Muscle layer of duodenum (tissue), 2 donors: ENCODE measurements at regions not wholly inside any gene's neighbourhood (a gene's known extent, or its start where the extent isn't known, plus 50 kb on each side); places are given as distances from the start of the nearest gene placed in this dataset.

Experiments used
- H3K27ac ChIP-seq: one replicate; pipeline ENCODE4 v1.7.0; 2013; ENCODE audit warnings: mild to moderate bottlenecking, low read length
- H3K27me3 ChIP-seq: one replicate; pipeline ENCODE4 v1.7.0; 2013; ENCODE audit warnings: low read depth, mild to moderate bottlenecking, control low read depth, low read length
- H3K36me3 ChIP-seq, 2 donors: one replicate each; pipeline ENCODE4 v1.7.0; 2013; ENCODE audit warnings: low read length in 2 of 2, control low read depth in 1 of 2, mild to moderate bottlenecking in 1 of 2; ENCODE audit not compliant: insufficient read depth in 2 of 2, control insufficient read depth in 1 of 2
- H3K4me1 ChIP-seq, 2 donors: one replicate each; pipeline ENCODE4 v1.7.0; 2013; ENCODE audit warnings: low read length in 2 of 2, mild to moderate bottlenecking in 2 of 2, control low read depth in 1 of 2, moderate library complexity in 1 of 2; ENCODE audit not compliant: insufficient read depth in 2 of 2, control insufficient read depth in 1 of 2
- H3K4me3 ChIP-seq, 2 donors: one replicate each; pipeline ENCODE4 v1.7.0; 2013; ENCODE audit warnings: low read length in 2 of 2, low read depth in 1 of 2, mild to moderate bottlenecking in 1 of 2
- H3K9me3 ChIP-seq, 2 donors: one replicate each; pipeline ENCODE4 v1.7.0; 2013; ENCODE audit warnings: low read length in 2 of 2, control low read depth in 1 of 2, mild to moderate bottlenecking in 1 of 2; ENCODE audit not compliant: control insufficient read depth in 1 of 2
- donor health status: healthy.

DNA sequence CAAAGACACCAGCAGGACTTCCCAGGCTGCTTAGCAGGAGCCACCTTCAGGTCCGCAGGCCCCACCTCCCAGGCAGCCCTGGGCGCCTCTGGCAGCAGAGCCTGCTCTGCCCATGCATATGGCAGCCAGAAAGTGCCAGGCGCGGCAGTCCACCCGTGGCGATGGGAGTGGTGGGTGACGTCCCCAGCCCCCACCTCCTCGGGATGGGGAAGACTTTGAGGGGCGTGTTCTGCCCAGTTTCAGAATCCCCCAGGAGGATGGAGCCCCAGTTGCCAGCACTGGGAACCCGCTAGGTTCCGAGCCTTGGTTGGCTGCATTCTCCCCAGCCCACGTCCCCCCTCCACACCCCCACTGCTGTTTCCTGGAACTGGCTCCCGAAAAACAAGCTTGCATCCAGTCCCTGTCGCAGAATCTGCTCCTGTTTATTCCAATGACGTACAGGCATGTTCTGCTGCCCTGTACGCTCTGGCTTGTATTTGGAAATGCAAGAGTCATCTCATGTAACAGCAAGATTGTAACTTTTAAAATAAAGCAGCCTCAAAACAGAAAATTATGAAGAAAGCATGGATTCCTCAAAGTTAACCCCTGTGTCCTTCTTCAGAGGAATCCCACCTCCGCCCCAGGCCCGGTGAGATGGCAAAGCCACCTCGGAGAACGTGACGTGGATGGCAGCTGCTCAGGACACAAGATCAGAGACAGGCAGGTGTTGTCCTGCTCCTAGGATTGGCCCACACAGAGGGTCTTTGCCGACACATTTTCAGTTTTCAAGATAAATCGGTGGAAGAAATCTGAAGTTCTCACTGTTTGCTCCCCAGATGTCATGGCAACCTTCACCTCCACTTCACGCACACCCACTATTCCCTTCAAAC is 87.8 kb upstream of the PPP2R2D start:
- Histone ChIP-seq H3K9me3 (no peaks in the 10 kb centered on the region), H3K27ac (no peak overlapping the region), H3K27me3 (peaks cover 4% of the 10 kb centered on the region), H3K36me3 (no peaks in the 10 kb centered on the region), H3K4me1 (no peaks in the 10 kb centered on the region), H3K4me3 (no peak overlapping the region)

DNA sequence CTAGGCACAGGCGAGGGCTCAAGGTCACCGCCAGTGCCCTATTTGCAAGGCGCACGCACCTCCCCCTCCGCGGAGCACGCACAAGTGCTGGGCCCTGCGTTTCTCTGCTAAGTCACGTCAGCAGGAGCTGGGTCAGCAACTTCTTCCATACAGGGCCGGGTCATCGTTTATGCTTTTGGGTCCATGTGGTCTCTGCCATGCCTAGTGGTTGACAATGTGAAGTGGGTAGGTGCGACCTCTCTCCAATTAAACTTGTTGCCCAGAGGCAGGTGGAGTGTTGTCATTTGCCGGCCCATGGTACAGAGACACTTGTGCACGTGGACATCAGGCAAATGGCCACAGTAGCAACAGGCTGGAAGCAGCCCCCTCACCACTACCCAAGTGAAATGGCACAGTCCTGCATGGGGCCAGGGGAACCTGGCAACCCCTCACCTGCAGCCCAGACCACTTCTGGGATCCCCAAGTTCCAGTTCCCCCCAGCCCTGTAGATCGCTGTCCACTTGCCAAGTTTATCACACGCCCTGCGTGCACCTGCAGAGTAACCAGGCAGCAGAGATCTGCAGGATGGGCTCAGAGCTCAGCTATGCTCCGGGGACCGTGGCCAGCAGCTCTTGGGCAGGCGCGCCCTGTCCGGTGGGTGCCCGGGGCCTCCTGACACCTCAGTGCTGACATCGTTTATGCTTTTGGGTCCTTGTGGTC is 86.1 kb upstream of the PPP2R2D start:
- H3K36me3 ChIP-seq, result no peaks in the 10 kb centered on the region

DNA sequence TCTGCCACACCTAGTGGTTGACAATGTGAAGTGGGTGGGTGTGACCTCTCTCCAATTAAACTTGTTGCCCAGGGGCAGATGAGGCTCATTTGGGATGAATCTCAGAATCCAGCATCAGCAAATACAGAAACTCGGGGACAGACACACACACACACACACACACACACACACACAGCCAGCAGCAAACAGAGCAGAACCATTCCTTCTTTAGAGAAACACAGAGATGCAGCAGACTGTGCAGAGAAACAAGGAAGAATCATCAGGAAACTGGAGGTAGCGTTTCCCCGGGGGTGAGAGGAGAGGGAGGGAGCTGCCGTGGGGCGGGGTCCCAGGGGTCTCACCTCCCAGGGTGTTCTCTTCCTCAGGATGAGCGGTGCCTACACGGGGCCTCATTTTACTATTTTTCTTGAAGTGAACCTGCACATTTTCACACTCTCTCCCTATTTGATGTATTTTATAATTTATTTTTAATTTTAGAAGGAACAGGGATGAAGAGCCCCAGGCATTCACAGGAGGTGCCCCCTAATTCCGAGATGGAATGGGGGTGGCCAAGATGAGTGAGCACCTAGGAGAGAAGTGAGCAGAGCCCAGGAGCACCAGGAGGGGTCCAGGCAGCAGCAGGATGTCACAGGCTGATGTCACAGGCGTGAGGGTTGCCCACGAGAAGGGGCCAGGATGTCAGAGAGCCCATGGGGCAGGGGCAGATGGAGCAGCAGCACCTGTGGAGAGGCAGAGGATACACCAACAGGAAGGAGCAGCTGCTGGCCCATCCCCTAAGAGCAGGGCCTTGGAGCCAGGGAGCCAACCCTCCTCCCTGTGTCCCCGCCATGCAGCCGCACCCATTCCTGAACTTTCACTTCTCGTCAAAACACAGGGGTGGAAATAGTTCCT is 85.3 kb upstream of the PPP2R2D start:
- no peaks in the 10 kb centered on the region for H3K9me3 ChIP-seq

More for the DNA sequence above, 86.1 kb upstream of the PPP2R2D start:
- Histone ChIP-seq H3K4me3 (no peak overlapping the region), H3K9me3 (no peaks in the 10 kb centered on the region), H3K27ac (no peak overlapping the region), H3K4me1 (no peaks in the 10 kb centered on the region), H3K27me3 (peaks cover 4% of the 10 kb centered on the region)

DNA sequence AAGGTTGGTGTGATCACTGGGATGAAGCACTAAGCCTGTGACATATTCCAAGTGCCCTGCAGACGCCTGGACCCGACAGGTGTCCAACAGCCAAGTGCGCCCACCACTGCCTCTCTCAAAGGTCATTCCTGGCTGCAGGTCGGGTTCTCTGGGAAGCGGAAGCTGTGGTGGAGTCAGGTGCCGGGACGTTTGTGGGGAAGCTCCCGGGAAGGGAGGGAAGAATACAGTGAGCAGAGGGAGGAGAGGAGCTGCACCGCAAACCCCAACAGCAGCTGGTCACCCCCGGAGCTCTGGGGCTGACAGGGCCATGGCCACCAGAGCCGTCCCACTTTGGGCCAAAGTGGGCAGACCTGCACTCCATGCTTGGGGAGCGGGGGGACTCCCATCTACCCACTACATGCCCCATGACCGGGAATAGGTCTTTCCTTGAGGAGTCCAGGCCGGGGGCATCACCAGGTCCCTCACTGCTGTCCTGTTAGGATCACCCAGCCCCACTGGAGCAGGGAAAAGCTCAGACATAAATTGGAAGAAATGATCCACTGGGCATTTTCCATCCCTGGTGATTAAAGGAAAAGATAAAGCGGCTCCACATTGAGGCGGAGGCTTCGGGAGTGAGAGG is 84.5 kb upstream of the PPP2R2D start:
- no peaks in the 10 kb centered on the region for H3K36me3 ChIP-seq
- H3K9me3 ChIP-seq, result no peaks in the 10 kb centered on the region
- H3K4me1 ChIP-seq, result no peaks in the 10 kb centered on the region
- H3K27me3 ChIP-seq, result peaks cover 4% of the 10 kb centered on the region
- H3K4me3 ChIP-seq, result no peak overlapping the region
- H3K27ac ChIP-seq, result no peak overlapping the region

More for the DNA sequence above, 85.3 kb upstream of the PPP2R2D start:
- no peaks in the 10 kb centered on the region for H3K36me3 ChIP-seq
- no peak overlapping the region for H3K27ac ChIP-seq
- peaks cover 4% of the 10 kb centered on the region for H3K27me3 ChIP-seq
- no peak overlapping the region for H3K4me3 ChIP-seq
- no peaks in the 10 kb centered on the region for H3K4me1 ChIP-seq

DNA sequence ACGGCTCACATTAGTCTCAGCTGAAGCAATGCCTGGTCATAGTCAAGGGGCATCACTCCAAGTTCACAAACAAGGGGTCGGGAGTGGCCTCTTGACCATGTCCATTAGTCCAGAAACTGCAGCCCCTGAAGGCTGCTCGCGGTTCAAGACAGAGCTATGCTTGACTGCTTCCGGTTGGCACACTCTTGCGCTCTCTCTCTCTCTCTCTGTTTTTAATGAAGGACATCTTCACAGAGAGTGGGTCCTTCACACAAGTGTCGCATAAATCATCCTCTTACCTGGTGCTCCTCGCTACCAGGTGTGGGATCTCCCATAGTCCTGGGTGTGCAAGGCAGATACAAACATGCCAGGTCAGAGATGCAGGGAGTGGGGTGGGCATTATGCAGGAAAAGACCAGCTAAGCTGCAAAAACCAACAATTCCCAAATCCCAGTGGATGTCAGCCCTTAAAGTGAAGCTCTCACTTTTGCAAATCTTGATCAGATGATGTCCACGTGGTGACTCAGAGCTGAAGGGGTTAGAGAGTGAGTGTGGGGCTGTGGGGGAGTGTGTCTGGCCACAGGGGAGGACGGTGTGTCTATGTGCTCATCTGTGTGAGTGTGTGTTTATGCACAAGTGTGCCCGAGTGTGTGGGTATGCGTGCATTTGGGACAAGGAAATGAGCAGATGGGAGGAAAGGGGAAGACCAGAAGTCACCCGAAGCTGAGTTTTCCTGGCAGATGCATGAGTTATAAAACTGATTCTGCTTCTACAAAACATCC is 83.7 kb upstream of the PPP2R2D start:
- Histone ChIP-seq H3K9me3 (no peaks in the 10 kb centered on the region), H3K27me3 (peaks cover 4% of the 10 kb centered on the region), H3K4me1 (no peaks in the 10 kb centered on the region), H3K36me3 (no peaks in the 10 kb centered on the region), H3K4me3 (no peak overlapping the region), H3K27ac (no peak overlapping the region)

DNA sequence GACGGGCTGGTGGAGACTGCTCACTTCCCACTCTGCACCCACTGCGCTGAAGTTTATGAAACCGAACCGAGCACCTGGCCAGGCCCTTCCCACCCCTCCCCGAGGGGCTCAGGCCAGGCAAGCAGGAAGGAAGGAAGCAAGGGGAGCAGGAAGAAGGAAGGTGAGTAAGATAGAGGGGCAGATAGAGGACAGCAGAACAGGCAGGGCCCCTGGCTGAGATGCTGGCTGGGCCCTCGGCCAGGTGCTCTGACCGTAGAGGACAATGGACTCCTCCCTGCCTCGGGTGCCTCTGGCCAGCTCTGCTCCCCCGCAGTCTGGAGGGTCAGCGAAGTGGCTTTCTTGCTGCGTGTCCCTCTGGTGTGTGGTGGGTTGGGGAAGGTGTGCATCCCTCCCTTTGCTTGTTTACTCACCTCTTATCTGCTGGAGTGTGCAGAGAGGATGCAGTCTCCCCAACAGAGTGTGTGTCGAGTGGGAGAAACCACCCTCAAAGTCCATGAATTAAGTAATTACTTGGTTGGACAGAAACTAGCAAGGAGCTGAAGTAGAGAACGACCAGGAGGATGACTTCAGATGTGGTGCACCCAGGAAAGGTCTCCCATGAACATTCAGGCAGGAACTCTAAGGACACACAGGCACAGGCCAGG is 82.8 kb upstream of the PPP2R2D start:
- Histone ChIP-seq H3K27me3 (peaks cover 4% of the 10 kb centered on the region), H3K4me3 (no peak overlapping the region), H3K36me3 (no peaks in the 10 kb centered on the region), H3K27ac (no peak overlapping the region), H3K9me3 (no peaks in the 10 kb centered on the region), H3K4me1 (no peaks in the 10 kb centered on the region)

DNA sequence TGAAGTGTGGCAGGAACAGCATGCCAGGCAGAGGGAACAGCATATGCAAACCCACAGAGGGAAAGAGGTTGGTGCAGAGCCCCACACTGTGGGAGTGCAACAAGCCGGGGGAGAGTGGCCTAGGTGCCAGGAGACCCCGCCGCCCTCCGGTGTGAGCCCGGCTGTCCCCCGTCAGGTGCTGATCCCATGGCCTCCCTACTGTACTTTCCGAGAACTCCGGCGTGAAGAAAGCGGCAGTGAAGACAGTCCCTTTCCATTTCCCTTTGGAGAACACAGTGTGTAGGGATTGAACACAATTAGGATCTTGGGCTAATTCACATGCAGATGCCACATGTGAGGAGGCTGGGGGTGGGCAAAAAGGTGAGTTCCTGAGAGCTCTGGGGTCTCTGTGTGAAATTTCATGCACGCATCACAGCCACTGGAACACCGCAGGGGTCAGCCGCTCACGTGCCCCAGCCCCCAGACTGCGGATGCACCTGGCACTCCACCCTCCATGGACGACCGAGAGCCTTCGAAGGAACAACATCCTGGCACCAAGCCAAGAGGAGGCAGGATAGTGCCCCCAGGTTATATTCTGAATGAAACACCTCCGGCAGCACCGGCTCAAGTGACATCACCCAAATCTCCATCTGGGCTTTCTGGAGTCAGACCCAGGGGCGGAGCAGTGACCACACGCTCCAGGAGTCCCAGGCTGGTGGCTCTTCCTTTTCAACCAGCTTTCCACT is 82.1 kb upstream of the PPP2R2D start:
- no peak overlapping the region for H3K27ac ChIP-seq
- no peaks in the 10 kb centered on the region for H3K36me3 ChIP-seq
- H3K27me3 ChIP-seq, result peaks cover 4% of the 10 kb centered on the region
- H3K4me1 ChIP-seq, result no peaks in the 10 kb centered on the region
- no peaks in the 10 kb centered on the region for H3K9me3 ChIP-seq
- no peak overlapping the region for H3K4me3 ChIP-seq

DNA sequence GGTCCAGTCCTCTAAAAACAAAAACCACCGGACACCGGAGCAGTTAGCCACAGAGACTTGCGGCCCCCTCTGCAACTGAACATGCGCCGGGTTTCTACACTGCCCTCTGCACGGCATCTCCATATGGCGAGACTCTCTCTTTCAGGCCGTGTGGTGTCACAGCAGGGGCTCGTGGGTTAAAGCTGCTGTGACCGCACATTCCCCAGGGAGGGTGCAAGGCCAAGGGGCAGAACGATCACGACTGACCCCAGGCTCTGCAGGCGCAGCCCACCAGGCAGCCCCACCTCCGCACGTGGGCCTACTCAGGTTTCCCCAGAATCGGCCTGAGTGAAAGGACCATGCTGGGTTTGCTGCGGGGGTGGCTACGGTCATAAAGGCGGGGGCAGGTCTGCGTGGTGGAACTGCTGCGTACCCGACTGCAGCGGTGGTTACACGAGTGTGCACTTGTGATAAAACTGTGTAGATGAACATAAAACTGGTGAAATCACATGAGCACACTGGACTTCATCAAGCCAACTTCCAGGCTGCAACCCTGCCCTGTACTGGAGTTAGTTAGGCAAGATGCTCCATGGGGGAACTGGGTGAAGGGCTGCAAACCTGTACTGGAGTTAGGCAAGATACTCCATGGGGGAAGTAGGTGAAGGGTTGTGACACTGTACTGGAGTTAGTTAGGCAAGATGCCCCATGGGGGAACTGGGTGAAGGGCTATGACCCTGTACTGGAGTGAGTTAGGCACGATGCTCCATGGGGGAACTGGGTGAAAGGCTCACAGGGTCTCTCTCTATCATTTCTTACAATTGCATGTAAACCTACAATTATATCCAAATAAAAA is 81.4 kb upstream of the PPP2R2D start:
- Histone ChIP-seq H3K27ac (no peak overlapping the region), H3K9me3 (no peaks in the 10 kb centered on the region), H3K27me3 (peaks cover 4% of the 10 kb centered on the region), H3K4me1 (no peaks in the 10 kb centered on the region), H3K4me3 (no peak overlapping the region), H3K36me3 (no peaks in the 10 kb centered on the region)

DNA sequence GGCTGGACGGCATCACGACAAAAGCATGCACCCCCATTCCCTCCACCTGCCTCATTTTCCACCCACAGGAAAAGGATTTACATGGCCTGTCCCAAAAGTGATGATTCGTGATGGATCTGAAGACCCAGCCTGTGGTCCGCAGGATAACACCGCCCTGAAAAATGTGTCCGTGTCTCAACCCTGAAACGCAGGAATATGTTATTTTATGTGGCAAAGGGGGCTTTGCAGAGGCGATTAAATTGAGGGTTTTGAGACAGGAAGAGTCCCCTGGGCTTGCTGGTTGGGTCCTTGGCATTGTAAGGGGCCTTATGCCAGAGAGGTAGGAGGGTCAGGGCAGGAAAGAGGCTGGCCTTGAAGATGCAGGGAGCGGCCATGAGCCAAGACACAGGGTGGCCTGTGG is 80.2 kb upstream of the PPP2R2D start:
- no peaks in the 10 kb centered on the region for H3K4me1 ChIP-seq
- no peak overlapping the region for H3K27ac ChIP-seq
- no peaks in the 10 kb centered on the region for H3K36me3 ChIP-seq
- H3K4me3 ChIP-seq, result no peak overlapping the region
- H3K27me3 ChIP-seq, result peaks cover 4% of the 10 kb centered on the region
- H3K9me3 ChIP-seq, result no peaks in the 10 kb centered on the region
